Heart left ventricle (tissue), 14 donors: ENCODE measurements at regions not wholly inside any gene's neighbourhood (a gene's known extent, or its start where the extent isn't known, plus 50 kb on each side); places are given as distances from the start of the nearest gene placed in this dataset.

Experiments
- ATAC-seq, 4 donors: fragments of 200-7000 bp; cut with Tn5 transposase; one replicate each; pipeline ENCODE4 v1.9.1; 2020 to 2022; ENCODE audit warnings: moderate library complexity in 4 of 4, mild to moderate bottlenecking in 3 of 4, moderate number of reproducible peaks in 1 of 4
- DNase-seq, 5 donors: peaks; one replicate each; pipeline ENCODE4 v3.0.0-alpha.2; 2020
- H3K27ac ChIP-seq, 12 donors: fragments of 200-600 bp; sonication (generic) in 4 of 12; one replicate each; pipeline versions ENCODE4 v1.5.0 to v1.8.0; 2016 to 2022; ENCODE audit warnings: mild to moderate bottlenecking in 2 of 12
- H3K27me3 ChIP-seq, 9 donors: fragments of 200-600 bp; sonication (generic) in 2 of 9; one replicate each; pipeline versions ENCODE4 v1.5.1 to v1.8.0; 2016 to 2022; ENCODE audit warnings: mild to moderate bottlenecking in 3 of 9
- H3K36me3 ChIP-seq, 9 donors: fragments of 200-600 bp; sonication (generic) in 2 of 9; one replicate each; pipeline versions ENCODE4 v1.5.0 to v1.8.0; 2018 to 2022; ENCODE audit warnings: mild to moderate bottlenecking in 2 of 9
- H3K4me1 ChIP-seq, 12 donors: fragments of 200-600 bp; sonication (generic) in 4 of 12; one replicate each; pipeline versions ENCODE4 v1.5.0 to v1.8.0; 2016 to 2022; ENCODE audit warnings: mild to moderate bottlenecking in 3 of 12
- H3K4me3 ChIP-seq, 12 donors: fragments of 200-600 bp; sonication (generic) in 4 of 12; one replicate each; pipeline versions ENCODE4 v1.5.0 to v1.8.0; 2017 to 2022; ENCODE audit warnings: mild to moderate bottlenecking in 9 of 12, moderate library complexity in 4 of 12
- H3K9me3 ChIP-seq, 12 donors: fragments of 200-600 bp; sonication (generic) in 4 of 12; one replicate each; pipeline versions ENCODE4 v1.5.0 to v1.8.0; 2016 to 2022; ENCODE audit warnings: mild to moderate bottlenecking in 1 of 12
- POLR2A ChIP-seq, 2 donors: fragments of 450-650 bp; IDR thresholded peaks; one replicate each; pipeline ENCODE4 v1.6.1; 2017; ENCODE audit warnings: antibody characterized with exemption in 2 of 2, mild to moderate bottlenecking in 2 of 2, moderate library complexity in 2 of 2
- intact Hi-C, 10 donors: fragments of 100-400 bp; cut with DNase I; formaldehyde crosslinking; loops; one replicate each; pipeline versions ENCODE4 v1.11.1 to v1.14.2; 2022
- TF ChIP-seq, protein P1 (sequence below), 12 donors: fragments of 200-600 bp; sonication (generic) in 4 of 12; IDR thresholded peaks; one replicate each; pipeline versions ENCODE4 v1.5.0 to v1.8.0; 2018 to 2022; ENCODE audit warnings: antibody characterized with exemption in 12 of 12, mild to moderate bottlenecking in 5 of 12
- donor health status: ischemic (EF 13 %, LVEDD 7.1; RV severe dilation, severe dysfunction).
- donor health status: DM: no; HTN: yes; CAD: no.
- donor health status: DM: no; HTN: no; CAD: no.
- donor health status: ischemic (EF 25% LVEDD 6.9; RV normal size, moderate dysfunction).
- donor health status: ischemic (EF 25% LVEDD 5.7; RV mildly dilated, moderate dysfunction).
- donor health status: DM: yes; HTN: yes; CAD: no.
- donor health status: ischemic (EF 35%, LVEDD 5.7; RV mildly dilated, moderate dysfunction).
- donor health status: nonischemic (EF 11% LVEDD 7.7; RV severe dilation, severe dysfunction).
- donor health status: DM: yes; HTN: yes; CAD: no.
- donor health status: PGD.
- donor health status: ischemic (EF 29% LVEDD 5.4; RV normal size, mild dysfunction).
- donor health status: nonischemic (EF 23%, LVEDD 6.1; RV moderate dilation, normal function).

DNA sequence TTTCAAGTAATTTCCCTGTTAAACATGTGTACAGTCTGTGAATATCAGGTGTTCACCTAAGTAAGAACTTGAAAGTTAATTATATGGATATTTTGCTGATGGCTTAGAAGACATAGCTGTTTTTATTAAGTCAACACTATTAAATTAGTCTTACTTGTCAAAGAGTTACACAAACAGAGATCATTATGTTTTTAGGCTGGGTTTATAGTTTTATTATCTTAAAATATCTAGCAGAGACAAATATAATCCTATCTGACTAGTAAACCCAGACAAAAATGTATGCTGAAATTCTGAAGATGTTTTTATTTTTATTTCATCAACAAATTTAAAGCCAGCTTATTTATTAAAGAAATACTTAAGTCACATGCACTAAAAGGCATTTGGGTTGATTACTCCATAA, 51.2 kb upstream of the CCK start:
- Histone ChIP-seq H3K27ac (no peak overlapping the region), H3K27me3 (peaks cover 0 to 5% (median 0%) of the 10 kb centered on the region in 9 donors), H3K9me3 (peaks cover 0 to 51% (median 30%) of the 10 kb centered on the region in 12 donors), H3K4me3 (no peak overlapping the region), H3K4me1 (no peaks in the 10 kb centered on the region), H3K36me3 (no peaks in the 10 kb centered on the region)
- TF ChIP-seq, protein P1, sequence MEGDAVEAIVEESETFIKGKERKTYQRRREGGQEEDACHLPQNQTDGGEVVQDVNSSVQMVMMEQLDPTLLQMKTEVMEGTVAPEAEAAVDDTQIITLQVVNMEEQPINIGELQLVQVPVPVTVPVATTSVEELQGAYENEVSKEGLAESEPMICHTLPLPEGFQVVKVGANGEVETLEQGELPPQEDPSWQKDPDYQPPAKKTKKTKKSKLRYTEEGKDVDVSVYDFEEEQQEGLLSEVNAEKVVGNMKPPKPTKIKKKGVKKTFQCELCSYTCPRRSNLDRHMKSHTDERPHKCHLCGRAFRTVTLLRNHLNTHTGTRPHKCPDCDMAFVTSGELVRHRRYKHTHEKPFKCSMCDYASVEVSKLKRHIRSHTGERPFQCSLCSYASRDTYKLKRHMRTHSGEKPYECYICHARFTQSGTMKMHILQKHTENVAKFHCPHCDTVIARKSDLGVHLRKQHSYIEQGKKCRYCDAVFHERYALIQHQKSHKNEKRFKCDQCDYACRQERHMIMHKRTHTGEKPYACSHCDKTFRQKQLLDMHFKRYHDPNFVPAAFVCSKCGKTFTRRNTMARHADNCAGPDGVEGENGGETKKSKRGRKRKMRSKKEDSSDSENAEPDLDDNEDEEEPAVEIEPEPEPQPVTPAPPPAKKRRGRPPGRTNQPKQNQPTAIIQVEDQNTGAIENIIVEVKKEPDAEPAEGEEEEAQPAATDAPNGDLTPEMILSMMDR (IDR thresholded peaks at IDR 0.05): no peak
- TF ChIP-seq POLR2A (IDR thresholded peaks at IDR 0.05): no peak
- no peak for DNase-seq
- ATAC-seq: no peak
- intact Hi-C loops: no loop called here
